Suprapubic skin (tissue), 4 donors: ENCODE measurements at regions not wholly inside any gene's neighbourhood (a gene's known extent, or its start where the extent isn't known, plus 50 kb on each side); places are given as distances from the start of the nearest gene placed in this dataset.

Experiments
- POLR2A ChIP-seq, 2 donors: fragments of 450-650 bp; IDR thresholded peaks; one replicate each; pipeline ENCODE4 v1.6.1; 2017; ENCODE audit warnings: antibody characterized with exemption in 2 of 2, mild to moderate bottlenecking in 2 of 2, moderate library complexity in 2 of 2
- POLR2AphosphoS5 ChIP-seq, 3 donors: sonication (generic); formaldehyde crosslinking; IDR thresholded peaks; one replicate each; pipeline ENCODE4 v1.6.1; 2017; ENCODE audit warnings: antibody characterized with exemption in 3 of 3
- TF ChIP-seq, protein P1 (sequence below), 2 donors: fragments of 200-600 bp in 1 of 2; fragments of 450-650 bp in 1 of 2; sonication (generic) in 1 of 2; IDR thresholded peaks; one replicate each; pipeline ENCODE4 v1.5.1; 2016 to 2019; ENCODE audit warnings: antibody characterized with exemption in 2 of 2, mild to moderate bottlenecking in 1 of 2, moderate library complexity in 1 of 2

DNA sequence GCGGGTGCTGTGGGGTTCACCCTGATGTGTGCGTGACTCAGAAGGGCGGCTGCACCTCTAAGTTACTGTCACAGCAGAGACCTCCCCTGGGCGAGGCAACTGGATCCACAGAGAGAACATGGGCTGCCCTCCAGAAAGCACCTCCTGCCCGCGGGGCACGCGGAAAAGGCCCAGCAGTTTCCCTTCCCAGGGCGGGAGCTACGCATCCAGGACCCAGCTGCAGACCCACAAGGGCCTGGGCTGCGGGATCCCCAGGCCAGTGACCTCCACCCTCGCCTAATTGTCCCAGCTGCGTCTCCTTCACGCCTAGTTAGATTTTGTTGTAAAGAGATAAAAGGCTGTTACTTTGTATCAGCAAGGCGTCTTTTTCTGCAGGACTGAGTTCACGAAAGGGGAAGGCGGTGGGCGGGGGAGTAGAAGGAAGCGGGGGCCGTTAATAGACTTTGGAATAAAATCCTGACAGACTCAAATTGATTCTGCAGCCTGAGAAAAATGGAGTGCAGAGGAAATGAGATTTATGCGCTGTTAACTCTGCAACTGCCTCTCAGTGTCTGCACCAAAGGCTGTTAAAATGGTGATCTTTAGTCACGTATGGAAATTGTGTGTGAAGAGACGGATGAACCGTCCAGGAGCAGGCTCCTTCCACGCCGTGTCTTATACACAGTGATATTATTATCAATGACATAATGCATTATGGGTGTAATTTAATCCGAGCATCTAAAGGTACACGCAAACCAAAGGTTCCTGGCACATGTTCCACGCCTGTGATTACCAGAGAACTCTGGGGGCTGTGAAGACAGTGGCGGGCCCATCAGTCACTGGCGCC, 65.9 kb upstream of the FBRSL1 start:
- no peak for TF ChIP-seq POLR2AphosphoS5 (IDR thresholded peaks at IDR 0.05)
- no peak for TF ChIP-seq POLR2A (IDR thresholded peaks at IDR 0.05)
- TF ChIP-seq, protein P1, sequence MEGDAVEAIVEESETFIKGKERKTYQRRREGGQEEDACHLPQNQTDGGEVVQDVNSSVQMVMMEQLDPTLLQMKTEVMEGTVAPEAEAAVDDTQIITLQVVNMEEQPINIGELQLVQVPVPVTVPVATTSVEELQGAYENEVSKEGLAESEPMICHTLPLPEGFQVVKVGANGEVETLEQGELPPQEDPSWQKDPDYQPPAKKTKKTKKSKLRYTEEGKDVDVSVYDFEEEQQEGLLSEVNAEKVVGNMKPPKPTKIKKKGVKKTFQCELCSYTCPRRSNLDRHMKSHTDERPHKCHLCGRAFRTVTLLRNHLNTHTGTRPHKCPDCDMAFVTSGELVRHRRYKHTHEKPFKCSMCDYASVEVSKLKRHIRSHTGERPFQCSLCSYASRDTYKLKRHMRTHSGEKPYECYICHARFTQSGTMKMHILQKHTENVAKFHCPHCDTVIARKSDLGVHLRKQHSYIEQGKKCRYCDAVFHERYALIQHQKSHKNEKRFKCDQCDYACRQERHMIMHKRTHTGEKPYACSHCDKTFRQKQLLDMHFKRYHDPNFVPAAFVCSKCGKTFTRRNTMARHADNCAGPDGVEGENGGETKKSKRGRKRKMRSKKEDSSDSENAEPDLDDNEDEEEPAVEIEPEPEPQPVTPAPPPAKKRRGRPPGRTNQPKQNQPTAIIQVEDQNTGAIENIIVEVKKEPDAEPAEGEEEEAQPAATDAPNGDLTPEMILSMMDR (IDR thresholded peaks at IDR 0.05) = no peak
